ENCODE measurements at regions not wholly inside any gene's neighbourhood (a gene's known extent, or its start where the extent isn't known, plus 50 kb on each side); places are given as distances from the start of the nearest gene placed in this dataset.

GRCh38 chr13:83197316-83197715, 685.0 kb downstream of the SLITRK1 start:
- Histone ChIP-seq H3K79me2 (ENCODE audit: control insufficient read depth, insufficient read depth, low read length) (no peaks in the 10 kb centered on the region), H3K9ac (ENCODE audit: control insufficient read depth, insufficient read depth, low read length) (no peak overlapping the region), H3K27me3 (replicated peaks in 1 of 2; ENCODE audit: control insufficient read depth in 2 of 2, insufficient read depth in 2 of 2, low read length in 1 of 2) (no peaks in the 10 kb centered on the region), H3K27ac (ENCODE audit: control insufficient read depth, insufficient read depth) (no peak overlapping the region), H4K20me1 (ENCODE audit: control insufficient read depth, insufficient read depth) (no peaks in the 10 kb centered on the region), H3K9me3 (replicated peaks; ENCODE audit: control insufficient read depth, insufficient read depth, low read length) (no peaks in the 10 kb centered on the region), H3K4me3 (no peak overlapping the region), H3K4me2 (ENCODE audit: control insufficient read depth, insufficient read depth) (no peak overlapping the region), H3K36me3 (ENCODE audit: control insufficient read depth in 2 of 2, insufficient read depth in 2 of 2, low read length in 1 of 2) (no peaks in the 10 kb centered on the region), H3K4me1 (ENCODE audit: control insufficient read depth, insufficient read depth, low read length) (no peaks in the 10 kb centered on the region), H2AFZ (ENCODE audit: control insufficient read depth, low read depth, low read length) (no peak overlapping the region)
- intact Hi-C loops (cut with micrococcal nuclease; ENCODE audit: unreplicated experiment) = no loop called here
- ChIA-PET POLR2A (no interaction called here), CTCF (no interaction called here), SMC1A (ENCODE audit: uncharacterized antibody, unreplicated experiment) (no interaction called here), RAD21 (ENCODE audit: unreplicated experiment) (no interaction called here)
- in situ Hi-C loops (cut with MboI) = no loop called here
- no peak for ATAC-seq
- WGBS (ENCODE audit: insufficient coverage, insufficient replicate concordance, low lambda C conversion rate, missing lambda C conversion rate) = 0% methylated on average over 3 of the region's 3 CpGs
- FAIRE-seq = no peak
- no peak for DNase-seq (ENCODE audit: low read depth, low spot score)
- BruUV-seq (replicated peaks) = no TSS peak
- TF ChIP-seq YY1 (IDR thresholded peaks at IDR 0.05; ENCODE audit: low read depth, low read length) = no peak
- TF ChIP-seq ZNF592 (IDR thresholded peaks at IDR 0.05) = no peak

GRCh38 chr13:83190020-83190419, 692.3 kb downstream of the SLITRK1 start:
- Histone ChIP-seq H3K36me3 (ENCODE audit: control insufficient read depth in 2 of 2, insufficient read depth in 2 of 2, low read length in 1 of 2) (no peaks in the 10 kb centered on the region), H3K27ac (ENCODE audit: control insufficient read depth, insufficient read depth) (no peak overlapping the region), H4K20me1 (ENCODE audit: control insufficient read depth, insufficient read depth) (no peaks in the 10 kb centered on the region), H3K27me3 (replicated peaks in 1 of 2; ENCODE audit: control insufficient read depth in 2 of 2, insufficient read depth in 2 of 2, low read length in 1 of 2) (no peaks in the 10 kb centered on the region), H3K4me3 (no peak overlapping the region), H3K9ac (ENCODE audit: control insufficient read depth, insufficient read depth, low read length) (no peak overlapping the region), H2AFZ (ENCODE audit: control insufficient read depth, low read depth, low read length) (no peak overlapping the region), H3K79me2 (ENCODE audit: control insufficient read depth, insufficient read depth, low read length) (no peaks in the 10 kb centered on the region), H3K4me2 (ENCODE audit: control insufficient read depth, insufficient read depth) (no peak overlapping the region), H3K4me1 (ENCODE audit: control insufficient read depth, insufficient read depth, low read length) (no peaks in the 10 kb centered on the region), H3K9me3 (replicated peaks; ENCODE audit: control insufficient read depth, insufficient read depth, low read length) (no peaks in the 10 kb centered on the region)
- FAIRE-seq = no peak
- no peak for DNase-seq (ENCODE audit: low read depth, low spot score)
- intact Hi-C loops (cut with micrococcal nuclease; ENCODE audit: unreplicated experiment) = no loop called here
- no peak for ATAC-seq
- in situ Hi-C loops (cut with MboI) = no loop called here
- BruUV-seq (replicated peaks) = no TSS peak
- 6% methylated on average over 3 of the region's 3 CpGs for WGBS (ENCODE audit: insufficient coverage, insufficient replicate concordance, low lambda C conversion rate, missing lambda C conversion rate)
- ChIA-PET SMC1A (ENCODE audit: uncharacterized antibody, unreplicated experiment) (no interaction called here), POLR2A (no interaction called here), CTCF (no interaction called here), RAD21 (ENCODE audit: unreplicated experiment) (no interaction called here)
- TF ChIP-seq CBX3 (IDR thresholded peaks at IDR 0.05; ENCODE audit: borderline replicate concordance, low read depth) = no peak
- TF ChIP-seq TCF12 (IDR thresholded peaks at IDR 0.05; ENCODE audit: low read depth, low read length) = no peak
- TF ChIP-seq BMI1 (IDR thresholded peaks at IDR 0.05; ENCODE audit: borderline replicate concordance) = no peak
- TF ChIP-seq EP300 (IDR thresholded peaks at IDR 0.05; ENCODE audit: borderline replicate concordance in 1 of 2, control insufficient read depth in 1 of 2, low read depth in 2 of 2, low read length in 2 of 2) = no peak
- TF ChIP-seq HCFC1 (IDR thresholded peaks at IDR 0.05; ENCODE audit: low read length) = no peak
- TF ChIP-seq POLR2AphosphoS2 (IDR thresholded peaks at IDR 0.05; ENCODE audit: low read depth, low read length) = no peak
- TF ChIP-seq ZBED1 (IDR thresholded peaks at IDR 0.05; ENCODE audit: borderline replicate concordance) = no peak
- TF ChIP-seq BRCA1 (IDR thresholded peaks at IDR 0.05; ENCODE audit: low read depth, low read length) = no peak
- no peak for TF ChIP-seq IRF4 (IDR thresholded peaks at IDR 0.05; ENCODE audit: low read depth, low read length)
- no peak for TF ChIP-seq USF1 (IDR thresholded peaks at IDR 0.05; ENCODE audit: borderline replicate concordance, extremely low read length, insufficient read depth, low read depth, low read length)
- TF ChIP-seq CREM (IDR thresholded peaks at IDR 0.05; ENCODE audit: low read depth) = no peak
- no peak for TF ChIP-seq SMAD1 (IDR thresholded peaks at IDR 0.05; ENCODE audit: low read depth, partially characterized antibody)

Data from GM12878 (cell line).